Fibroblast of lung (primary cell): ENCODE measurements at regions not wholly inside any gene's neighbourhood (a gene's known extent, or its start where the extent isn't known, plus 50 kb on each side); places are given as distances from the start of the nearest gene placed in this dataset.
"Not testable (repeated sequence)": the region's sequence is repeated elsewhere in the genome, so short reads cannot be mapped to it uniquely, and the experiment has no call there.

Experiments
- DNase-seq, 2 donors: peaks; one replicate each; pipeline versions ENCODE4 v3.0.0 to v3.0.0-alpha.2; 2010; ENCODE audit warnings: low read depth in 2 of 2
- H2AFZ ChIP-seq: 2 replicates; pipeline ENCODE4 v1.5.1; 2012; ENCODE audit warnings: low read length, control low read depth, inconsistent platforms
- H3K27ac ChIP-seq: 2 replicates; pipeline ENCODE4 v1.5.1; 2011; ENCODE audit warnings: low read length, control low read depth; ENCODE audit not compliant: insufficient read depth
- H3K27me3 ChIP-seq: 2 replicates; pipeline ENCODE4 v1.5.1; 2011; ENCODE audit warnings: mild to moderate bottlenecking, low read length; ENCODE audit not compliant: control insufficient read depth, insufficient read depth
- H3K36me3 ChIP-seq: 2 replicates; pipeline ENCODE4 v1.5.1; 2011; ENCODE audit warnings: low read length; ENCODE audit not compliant: control insufficient read depth, insufficient read depth
- H3K4me1 ChIP-seq: 2 replicates; pipeline ENCODE4 v1.5.1; 2011; ENCODE audit warnings: low read length; ENCODE audit not compliant: control insufficient read depth, insufficient read depth; ENCODE audit errors: extremely low read depth
- H3K4me2 ChIP-seq: 2 replicates; pipeline ENCODE4 v1.5.1; 2011; ENCODE audit warnings: low read length, control low read depth; ENCODE audit not compliant: insufficient read depth; ENCODE audit errors: extremely low read depth
- H3K4me3 ChIP-seq, 4 experiments: fragments of 200-600 bp in 1 of 4; sonication (generic) in 1 of 4; replicated peaks in 1 of 4; 2 replicates each; pipeline ENCODE4 v1.5.1; 2011 to 2016; ENCODE audit warnings: low read length in 4 of 4, low read depth in 3 of 4, mild to moderate bottlenecking in 3 of 4, control low read depth in 2 of 4, inconsistent platforms in 1 of 4, mixed read lengths in 1 of 4; ENCODE audit not compliant: insufficient read depth in 1 of 4; ENCODE audit errors: control extremely low read depth in 1 of 4
- H3K79me2 ChIP-seq: 2 replicates; pipeline ENCODE4 v1.5.1; 2012; ENCODE audit warnings: mild to moderate bottlenecking, low read length, inconsistent platforms; ENCODE audit not compliant: control insufficient read depth, insufficient read depth
- H3K9ac ChIP-seq: 2 replicates; pipeline ENCODE4 v1.5.1; 2011; ENCODE audit warnings: mild to moderate bottlenecking, low read length, control low read depth; ENCODE audit not compliant: insufficient read depth
- H3K9me3 ChIP-seq: 2 replicates; pipeline ENCODE4 v1.5.1; 2012; ENCODE audit warnings: low read depth, low read length; ENCODE audit not compliant: control insufficient read depth, insufficient read depth
- H4K20me1 ChIP-seq: 2 replicates; pipeline ENCODE4 v1.5.1; 2011; ENCODE audit warnings: low read length; ENCODE audit not compliant: control insufficient read depth, insufficient read depth; ENCODE audit errors: extremely low read depth
- EZH2 ChIP-seq: IDR thresholded peaks from 2 replicates; pipeline ENCODE4 v1.5.1; 2012; ENCODE audit warnings: low read length, control low read depth, mild to moderate bottlenecking; ENCODE audit errors: missing control alignments
- TF ChIP-seq, protein P1 (sequence below), 2 donors: IDR thresholded peaks in 1 of 2; conservative IDR thresholded peaks in 1 of 2; 1 replicate in 1 of 2; 2 replicates in 1 of 2; pipeline ENCODE4 v1.5.1; 2011 to 2012; ENCODE audit warnings: low read length in 2 of 2, control low read depth in 1 of 2, inconsistent platforms in 1 of 2, low read depth in 1 of 2, mild to moderate bottlenecking in 1 of 2

DNA sequence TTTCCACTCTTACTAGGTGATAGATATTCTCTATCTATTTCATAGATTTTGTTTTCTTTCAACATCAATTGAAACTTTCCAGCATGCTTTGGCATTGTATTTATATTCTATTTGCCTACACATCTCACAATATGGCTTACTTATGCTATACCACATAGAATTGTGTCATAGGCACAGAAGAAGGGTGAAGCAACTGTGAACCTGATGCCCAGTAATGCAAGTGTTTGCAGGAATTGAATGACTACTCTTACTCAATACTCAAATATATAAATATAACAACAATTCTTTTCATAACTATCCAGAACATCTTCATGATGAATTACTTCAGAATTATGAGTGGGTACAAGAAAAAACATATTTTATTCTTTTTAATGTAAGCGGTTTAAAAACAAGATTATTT, 165.9 kb downstream of the PTBP2 start:
- no peaks in the 10 kb centered on the region for H4K20me1 ChIP-seq
- no peaks in the 10 kb centered on the region for H3K4me1 ChIP-seq
- no peaks in the 10 kb centered on the region for H3K9me3 ChIP-seq
- no peak overlapping the region for H3K4me3 ChIP-seq
- peak in 1 of 2 donors; percentile 55 for DNase-seq
- no peak overlapping the region for H3K4me2 ChIP-seq
- no peak for TF ChIP-seq EZH2
- no peaks in the 10 kb centered on the region for H3K79me2 ChIP-seq
- no peak overlapping the region for H2AFZ ChIP-seq
- no peaks in the 10 kb centered on the region for H3K27me3 ChIP-seq
- H3K36me3 ChIP-seq, result no peaks in the 10 kb centered on the region
- no peak overlapping the region for H3K27ac ChIP-seq
- no peak overlapping the region for H3K9ac ChIP-seq

DNA sequence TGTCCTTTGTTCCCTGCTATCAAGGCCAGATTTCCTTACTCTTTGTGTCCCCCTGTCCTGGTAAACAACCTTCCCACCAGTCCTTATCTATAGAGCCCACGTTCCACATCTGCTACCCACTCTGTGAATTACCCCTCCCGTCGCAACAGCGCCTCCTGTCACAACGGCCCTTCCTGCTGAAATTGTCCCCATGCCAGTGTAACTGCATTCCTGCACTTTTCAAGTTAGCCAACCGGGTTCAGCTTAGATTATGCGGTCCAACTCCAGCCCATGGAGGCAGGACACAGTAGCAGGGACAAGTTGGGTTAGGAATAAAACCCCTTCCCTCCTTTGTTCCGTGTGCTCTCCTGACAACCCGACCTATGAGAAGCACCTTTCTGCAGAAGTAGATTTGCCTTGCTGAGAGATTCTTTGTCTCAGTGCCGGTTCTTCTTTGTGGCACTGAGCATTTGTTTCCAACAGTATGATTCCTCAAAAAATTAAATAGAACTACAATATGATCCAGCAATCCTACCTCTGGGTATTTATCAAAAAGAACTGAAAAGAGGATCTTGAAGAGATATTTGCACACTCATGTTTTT, 180.3 kb downstream of the PTBP2 start:
- no peak overlapping the region for H2AFZ ChIP-seq
- H3K27me3 ChIP-seq, result no peaks in the 10 kb centered on the region
- DNase-seq, result no peak
- H3K79me2 ChIP-seq, result no peaks in the 10 kb centered on the region
- no peaks in the 10 kb centered on the region for H3K9me3 ChIP-seq
- H3K36me3 ChIP-seq, result no peaks in the 10 kb centered on the region
- H3K4me2 ChIP-seq, result no peak overlapping the region
- no peaks in the 10 kb centered on the region for H4K20me1 ChIP-seq
- H3K9ac ChIP-seq, result no peak overlapping the region
- no peak overlapping the region for H3K27ac ChIP-seq
- TF ChIP-seq, protein P1, sequence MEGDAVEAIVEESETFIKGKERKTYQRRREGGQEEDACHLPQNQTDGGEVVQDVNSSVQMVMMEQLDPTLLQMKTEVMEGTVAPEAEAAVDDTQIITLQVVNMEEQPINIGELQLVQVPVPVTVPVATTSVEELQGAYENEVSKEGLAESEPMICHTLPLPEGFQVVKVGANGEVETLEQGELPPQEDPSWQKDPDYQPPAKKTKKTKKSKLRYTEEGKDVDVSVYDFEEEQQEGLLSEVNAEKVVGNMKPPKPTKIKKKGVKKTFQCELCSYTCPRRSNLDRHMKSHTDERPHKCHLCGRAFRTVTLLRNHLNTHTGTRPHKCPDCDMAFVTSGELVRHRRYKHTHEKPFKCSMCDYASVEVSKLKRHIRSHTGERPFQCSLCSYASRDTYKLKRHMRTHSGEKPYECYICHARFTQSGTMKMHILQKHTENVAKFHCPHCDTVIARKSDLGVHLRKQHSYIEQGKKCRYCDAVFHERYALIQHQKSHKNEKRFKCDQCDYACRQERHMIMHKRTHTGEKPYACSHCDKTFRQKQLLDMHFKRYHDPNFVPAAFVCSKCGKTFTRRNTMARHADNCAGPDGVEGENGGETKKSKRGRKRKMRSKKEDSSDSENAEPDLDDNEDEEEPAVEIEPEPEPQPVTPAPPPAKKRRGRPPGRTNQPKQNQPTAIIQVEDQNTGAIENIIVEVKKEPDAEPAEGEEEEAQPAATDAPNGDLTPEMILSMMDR (conservative IDR thresholded peaks at IDR 0.05 in 1 of 2, IDR thresholded peaks at IDR 0.05 in 1 of 2; ENCODE audit: low read depth in 1 of 2, low read length in 2 of 2), result no peak
- TF ChIP-seq EZH2, result no peak
- no peaks in the 10 kb centered on the region for H3K4me1 ChIP-seq
- no peak overlapping the region for H3K4me3 ChIP-seq

DNA sequence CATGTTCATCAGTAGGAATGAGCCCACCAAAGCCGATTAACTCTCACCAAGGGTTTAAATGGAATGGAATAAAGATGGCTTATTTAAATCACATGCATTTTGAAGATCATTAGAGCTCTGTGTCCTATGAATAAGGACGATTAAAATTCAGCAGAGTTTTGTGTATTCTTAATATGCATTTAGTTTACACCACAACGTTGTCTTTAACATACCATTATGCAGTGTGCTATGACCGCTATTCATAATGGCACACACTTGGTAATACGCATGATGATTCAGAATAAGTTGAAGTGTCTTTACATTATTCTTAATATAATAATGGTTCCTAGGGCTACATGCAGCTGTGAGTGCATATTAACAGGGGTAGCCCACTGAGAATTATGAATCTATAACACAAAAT, 190.7 kb downstream of the PTBP2 start:
- no peaks in the 10 kb centered on the region for H3K4me1 ChIP-seq
- no peak for DNase-seq
- H4K20me1 ChIP-seq, result no peaks in the 10 kb centered on the region
- H3K9ac ChIP-seq, result no peak overlapping the region
- H2AFZ ChIP-seq, result no peak overlapping the region
- H3K36me3 ChIP-seq, result no peaks in the 10 kb centered on the region
- no peaks in the 10 kb centered on the region for H3K27me3 ChIP-seq
- no peak overlapping the region for H3K27ac ChIP-seq
- no peaks in the 10 kb centered on the region for H3K79me2 ChIP-seq
- no peak overlapping the region for H3K4me3 ChIP-seq
- TF ChIP-seq EZH2, result no peak
- TF ChIP-seq, protein P1 (conservative IDR thresholded peaks at IDR 0.05 in 1 of 2, IDR thresholded peaks at IDR 0.05 in 1 of 2; ENCODE audit: low read depth in 1 of 2, low read length in 2 of 2), result no peak
- H3K4me2 ChIP-seq, result no peak overlapping the region
- H3K9me3 ChIP-seq, result no peaks in the 10 kb centered on the region

DNA sequence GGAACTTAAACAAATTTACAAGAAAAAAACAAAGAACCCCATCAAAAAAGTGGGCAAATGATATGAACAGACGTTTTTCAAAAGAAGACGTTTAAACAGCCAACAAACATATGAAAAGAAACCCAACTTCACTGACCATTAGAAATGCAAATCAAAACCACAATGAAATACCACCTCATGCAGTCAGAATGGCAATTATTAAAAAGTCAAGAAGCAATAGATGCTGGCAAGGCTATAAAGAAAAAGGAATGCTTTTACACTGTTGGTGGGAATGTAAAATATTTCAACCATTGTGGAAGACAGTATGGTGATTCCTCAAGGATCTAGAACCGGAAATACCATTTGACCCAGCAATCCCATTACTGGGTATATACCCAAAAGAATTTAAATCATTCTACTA, 194.1 kb downstream of the PTBP2 start:
- not testable (repeated sequence) for H3K4me3 ChIP-seq, H3K4me1 ChIP-seq, H3K27me3 ChIP-seq, H4K20me1 ChIP-seq, H3K27ac ChIP-seq, H3K36me3 ChIP-seq, H2AFZ ChIP-seq, H3K9me3 ChIP-seq, H3K79me2 ChIP-seq, H3K4me2 ChIP-seq, H3K9ac ChIP-seq
- peak in 1 of 2 donors; percentile 92 for DNase-seq
